ENCODE measurements at regions not wholly inside any gene's neighbourhood (a gene's known extent, or its start where the extent isn't known, plus 50 kb on each side); places are given as distances from the start of the nearest gene placed in this dataset.

GRCh38 chr9:102519423-102519822, 475.7 kb upstream of the CYLC2 start:
- TF ChIP-seq CTCF (IDR thresholded peaks at IDR 0.05) (no peak), EZH2 (IDR thresholded peaks at IDR 0.05) (no peak), EZH2phosphoT487 (IDR thresholded peaks at IDR 0.05) (no peak)

All from neural progenitor cell (in vitro differentiated cells).